GM18861 (cell line): ENCODE measurements at regions not wholly inside any gene's neighbourhood (a gene's known extent, or its start where the extent isn't known, plus 50 kb on each side); places are given as distances from the start of the nearest gene placed in this dataset.

Experiments
- ATAC-seq: cut with Tn5 transposase; IDR thresholded peaks from one replicate; pipeline ENCODE4 v1.9.1; 2021; ENCODE audit not compliant: unreplicated experiment

GRCh38 chr20:20832715-20833114 lies 120.3 kb upstream of the RALGAPA2 start:
- ATAC-seq, result no peak

GRCh38 chr20:20831794-20832193 lies 119.3 kb upstream of the RALGAPA2 start:
- no peak for ATAC-seq

GRCh38 chr20:20829681-20830080 lies 117.2 kb upstream of the RALGAPA2 start:
- no peak for ATAC-seq

- ATAC-seq, result no peak
These were observed 115.7 kb upstream of the RALGAPA2 start for GRCh38 chr20:20827992-20828597.

- no peak for ATAC-seq
These were observed 112.6 kb upstream of the RALGAPA2 start for GRCh38 chr20:20824924-20825584.

GRCh38 chr20:20823476-20823881 lies 111.0 kb upstream of the RALGAPA2 start:
- no peak for ATAC-seq

- no peak for ATAC-seq
These were observed 109.2 kb upstream of the RALGAPA2 start for GRCh38 chr20:20821484-20822260.

- ATAC-seq, result no peak
These were observed 108.5 kb upstream of the RALGAPA2 start for GRCh38 chr20:20820785-20821483.

GRCh38 chr20:20820104-20820503 lies 107.7 kb upstream of the RALGAPA2 start:
- no peak for ATAC-seq

- no peak for ATAC-seq
These were observed 104.7 kb upstream of the RALGAPA2 start for GRCh38 chr20:20816969-20817755.

- ATAC-seq, result no peak
These were observed 103.4 kb upstream of the RALGAPA2 start for GRCh38 chr20:20815711-20816455.

GRCh38 chr20:20814685-20815084 lies 102.2 kb upstream of the RALGAPA2 start:
- ATAC-seq, result no peak

- ATAC-seq, result no peak
These were observed 99.7 kb upstream of the RALGAPA2 start for GRCh38 chr20:20812136-20812535.

- no peak for ATAC-seq
These were observed 95.6 kb upstream of the RALGAPA2 start for GRCh38 chr20:20808016-20808415.

- ATAC-seq, result no peak
These were observed 94.0 kb upstream of the RALGAPA2 start for GRCh38 chr20:20806121-20807095.

GRCh38 chr20:20803011-20803410 lies 90.6 kb upstream of the RALGAPA2 start:
- no peak for ATAC-seq

- ATAC-seq, result no peak
These were observed 89.9 kb upstream of the RALGAPA2 start for GRCh38 chr20:20802328-20802727.

- ATAC-seq, result no peak
These were observed 87.4 kb upstream of the RALGAPA2 start for GRCh38 chr20:20799716-20800312.
